Upper lobe of left lung (tissue), 6 donors: ENCODE measurements at regions not wholly inside any gene's neighbourhood (a gene's known extent, or its start where the extent isn't known, plus 50 kb on each side); places are given as distances from the start of the nearest gene placed in this dataset.
A peak's percentile ranks its signal among the peaks of the same experiment; 100 is the strongest.

Source experiments
- ATAC-seq, 2 donors: fragments of 200-7000 bp; cut with Tn5 transposase; one replicate each; pipeline ENCODE4 v1.9.1; 2022; ENCODE audit warnings: mild to moderate bottlenecking in 2 of 2, moderate library complexity in 2 of 2; ENCODE audit not compliant: low FRiP score in 2 of 2
- DNase-seq, 2 donors: peaks; one replicate each; pipeline ENCODE4 v3.0.0-alpha.2; 2019 to 2020
- H3K27ac ChIP-seq, 4 donors: fragments of 200-600 bp; sonication (generic); one replicate each; pipeline ENCODE4 v1.5.1; 2016 to 2019
- H3K27me3 ChIP-seq, 4 donors: fragments of 200-600 bp; sonication (generic); one replicate each; pipeline ENCODE4 v1.5.1; 2017 to 2019
- H3K36me3 ChIP-seq, 4 donors: fragments of 200-600 bp; sonication (generic); one replicate each; pipeline ENCODE4 v1.5.1; 2016 to 2019
- H3K4me1 ChIP-seq, 4 donors: fragments of 200-600 bp; sonication (generic); one replicate each; pipeline ENCODE4 v1.5.1; 2018 to 2019
- H3K4me3 ChIP-seq, 4 donors: fragments of 200-600 bp; sonication (generic); one replicate each; pipeline ENCODE4 v1.5.1; 2017 to 2019; ENCODE audit warnings: mild to moderate bottlenecking in 2 of 4, moderate library complexity in 1 of 4
- H3K9me3 ChIP-seq, 4 donors: fragments of 200-600 bp; sonication (generic); one replicate each; pipeline ENCODE4 v1.5.1; 2018 to 2019
- EP300 ChIP-seq, 4 donors: sonication (generic); formaldehyde crosslinking; IDR thresholded peaks; one replicate each; pipeline ENCODE4 v1.5.1; 2017; ENCODE audit warnings: antibody characterized with exemption in 4 of 4, control low read depth in 2 of 4
- POLR2A ChIP-seq, 4 donors: fragments of 450-650 bp; IDR thresholded peaks; one replicate each; pipeline ENCODE4 v1.5.1; 2016 to 2017; ENCODE audit warnings: antibody characterized with exemption in 4 of 4, mild to moderate bottlenecking in 2 of 4
- POLR2AphosphoS5 ChIP-seq, 2 donors: sonication (generic); formaldehyde crosslinking; IDR thresholded peaks; one replicate each; pipeline ENCODE4 v1.5.1; 2017; ENCODE audit warnings: antibody characterized with exemption in 2 of 2
- WGBS, 2 donors: methylation state at CpG; one replicate each; pipeline ENCODE4 v1.1.5; 2017 to 2018; 5-methylcytosine and 5-hydroxymethylcytosine counted together
- TF ChIP-seq, protein P1 (sequence below), 6 experiments: fragments of 450-650 bp in 4 of 6; fragments of 200-600 bp in 2 of 6; sonication (generic) in 2 of 6; IDR thresholded peaks; one replicate each; pipeline ENCODE4 v1.5.1; 2016 to 2019; ENCODE audit warnings: antibody characterized with exemption in 6 of 6
- donor health status: DM: no; HTN: no; CAD: no; lungs with moderate emphysema.
- donor health status: DM: no; HTN: yes; CAD: no; lungs with severe emphysema.

DNA sequence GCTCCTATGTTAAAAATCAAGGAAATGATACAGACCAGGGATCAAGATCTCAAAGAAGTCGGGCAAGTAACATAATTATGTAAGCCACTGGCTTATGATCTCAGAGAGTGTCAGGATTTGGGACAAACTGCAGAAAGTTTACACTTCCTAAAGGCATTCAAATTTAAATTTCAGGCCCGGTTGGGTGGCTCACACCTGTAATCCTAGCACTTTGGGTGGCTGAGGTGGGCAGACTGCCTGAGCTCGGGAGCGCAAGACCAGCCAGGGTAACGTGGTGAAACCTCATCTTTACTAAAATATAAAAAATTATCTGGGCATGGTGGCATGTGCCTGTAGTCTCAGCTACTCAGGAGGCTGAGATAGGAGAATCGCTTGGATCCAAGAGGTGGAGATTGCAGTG, 124.4 kb upstream of the UBE2E2 start:
- TF ChIP-seq POLR2AphosphoS5 (IDR thresholded peaks at IDR 0.05) (no peak), POLR2A (IDR thresholded peaks at IDR 0.05) (no peak), EP300 (IDR thresholded peaks at IDR 0.05) (no peak)
- TF ChIP-seq, protein P1, sequence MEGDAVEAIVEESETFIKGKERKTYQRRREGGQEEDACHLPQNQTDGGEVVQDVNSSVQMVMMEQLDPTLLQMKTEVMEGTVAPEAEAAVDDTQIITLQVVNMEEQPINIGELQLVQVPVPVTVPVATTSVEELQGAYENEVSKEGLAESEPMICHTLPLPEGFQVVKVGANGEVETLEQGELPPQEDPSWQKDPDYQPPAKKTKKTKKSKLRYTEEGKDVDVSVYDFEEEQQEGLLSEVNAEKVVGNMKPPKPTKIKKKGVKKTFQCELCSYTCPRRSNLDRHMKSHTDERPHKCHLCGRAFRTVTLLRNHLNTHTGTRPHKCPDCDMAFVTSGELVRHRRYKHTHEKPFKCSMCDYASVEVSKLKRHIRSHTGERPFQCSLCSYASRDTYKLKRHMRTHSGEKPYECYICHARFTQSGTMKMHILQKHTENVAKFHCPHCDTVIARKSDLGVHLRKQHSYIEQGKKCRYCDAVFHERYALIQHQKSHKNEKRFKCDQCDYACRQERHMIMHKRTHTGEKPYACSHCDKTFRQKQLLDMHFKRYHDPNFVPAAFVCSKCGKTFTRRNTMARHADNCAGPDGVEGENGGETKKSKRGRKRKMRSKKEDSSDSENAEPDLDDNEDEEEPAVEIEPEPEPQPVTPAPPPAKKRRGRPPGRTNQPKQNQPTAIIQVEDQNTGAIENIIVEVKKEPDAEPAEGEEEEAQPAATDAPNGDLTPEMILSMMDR (IDR thresholded peaks at IDR 0.05), result no peak
- Histone ChIP-seq H3K4me1 (peaks cover 0 to 5% (median 0%) of the 10 kb centered on the region in 4 donors), H3K4me3 (no peak overlapping the region), H3K27me3 (no peaks in the 10 kb centered on the region), H3K36me3 (no peaks in the 10 kb centered on the region), H3K9me3 (no peaks in the 10 kb centered on the region), H3K27ac (no peak overlapping the region)
- DNase-seq (no peak), ATAC-seq (no peak)
- 78 to 89% methylated on average over 6 of the region's 6 CpGs for WGBS, 2 donors

DNA sequence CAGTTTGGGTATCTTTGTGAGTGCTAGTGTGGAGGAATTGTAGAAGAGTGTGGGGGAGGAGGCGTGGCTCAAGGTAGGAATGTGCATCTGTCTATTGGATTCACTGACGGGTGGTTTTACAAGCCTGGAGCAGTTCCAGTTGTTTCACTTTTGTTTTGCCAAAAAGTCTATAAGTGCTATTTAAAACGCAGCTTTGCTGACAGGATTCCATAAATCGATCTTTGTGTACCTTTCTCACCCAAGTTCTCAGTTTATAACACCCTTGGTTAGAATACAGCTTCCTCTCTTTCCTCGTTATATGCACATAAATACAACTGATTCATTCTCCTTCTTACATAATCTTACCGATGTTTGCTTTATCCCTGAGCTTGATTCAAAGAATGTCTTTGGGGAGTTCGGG, 123.2 kb upstream of the UBE2E2 start:
- no peak for ATAC-seq
- no peak overlapping the region for H3K27ac ChIP-seq
- 16 to 24% methylated on average over 7 of the region's 7 CpGs for WGBS, 2 donors
- H3K36me3 ChIP-seq, result no peaks in the 10 kb centered on the region
- no peak for DNase-seq
- peak overlapping the region in 2 of 4 donors; percentile 19 to 26 for H3K4me3 ChIP-seq
- no peaks in the 10 kb centered on the region for H3K27me3 ChIP-seq
- TF ChIP-seq POLR2A (IDR thresholded peaks at IDR 0.05), result no peak
- TF ChIP-seq, protein P1 (IDR thresholded peaks at IDR 0.05), result no peak
- TF ChIP-seq EP300 (IDR thresholded peaks at IDR 0.05), result no peak
- no peak for TF ChIP-seq POLR2AphosphoS5 (IDR thresholded peaks at IDR 0.05)
- no peaks in the 10 kb centered on the region for H3K9me3 ChIP-seq
- H3K4me1 ChIP-seq, result peaks cover 0 to 5% (median 0%) of the 10 kb centered on the region in 4 donors

DNA sequence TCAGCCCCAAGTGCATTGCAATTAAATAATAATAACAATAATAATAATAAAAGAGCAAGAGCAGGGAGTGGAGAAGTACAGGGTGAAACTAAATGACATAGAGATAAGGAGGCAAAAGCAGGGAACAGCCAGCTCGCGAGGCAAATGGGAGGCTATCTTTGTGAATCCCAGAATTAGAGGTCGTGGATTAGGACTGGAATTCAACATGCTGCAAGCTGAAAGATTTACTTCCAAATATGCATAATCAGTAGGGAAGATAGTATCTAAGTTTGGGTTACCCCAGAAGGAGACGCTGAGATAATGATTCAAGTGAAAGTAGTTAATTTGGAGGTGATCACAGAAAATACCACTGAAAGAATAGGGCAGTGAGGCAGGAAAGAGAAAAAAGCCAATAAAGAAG, 119.4 kb upstream of the UBE2E2 start:
- Histone ChIP-seq H3K27me3 (no peaks in the 10 kb centered on the region), H3K9me3 (no peaks in the 10 kb centered on the region), H3K4me3 (no peak overlapping the region), H3K4me1 (peaks cover 0 to 5% (median 0%) of the 10 kb centered on the region in 4 donors), H3K36me3 (no peaks in the 10 kb centered on the region), H3K27ac (no peak overlapping the region)
- TF ChIP-seq POLR2AphosphoS5 (IDR thresholded peaks at IDR 0.05), result no peak
- TF ChIP-seq, protein P1 (IDR thresholded peaks at IDR 0.05), result no peak
- TF ChIP-seq EP300 (IDR thresholded peaks at IDR 0.05), result no peak
- no peak for TF ChIP-seq POLR2A (IDR thresholded peaks at IDR 0.05)
- ATAC-seq (no peak), DNase-seq (no peak)
- WGBS, 2 donors, result 90 to 91% methylated on average over 4 of the region's 4 CpGs

DNA sequence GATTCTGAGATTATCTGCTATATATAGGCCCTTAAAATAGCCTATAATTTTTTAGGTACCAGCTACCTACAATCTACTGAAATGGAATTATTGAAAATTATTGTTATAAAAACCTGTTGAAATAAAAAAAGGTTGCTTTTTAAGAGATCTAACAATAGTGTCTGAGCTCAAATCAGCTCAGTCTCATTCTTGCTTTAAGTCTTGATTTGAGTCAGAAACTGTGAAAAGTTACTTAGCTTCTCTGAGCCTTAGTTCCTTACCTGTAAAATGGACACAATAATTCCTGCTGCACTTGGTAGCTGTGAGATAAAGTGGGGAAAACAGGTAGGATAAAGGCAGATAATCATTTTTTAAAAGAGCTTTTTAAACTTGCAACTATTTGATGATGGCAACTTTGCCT, 118.8 kb upstream of the UBE2E2 start:
- Histone ChIP-seq H3K9me3 (no peaks in the 10 kb centered on the region), H3K4me3 (no peak overlapping the region), H3K36me3 (no peaks in the 10 kb centered on the region), H3K27me3 (no peaks in the 10 kb centered on the region), H3K4me1 (peaks cover 0 to 5% (median 0%) of the 10 kb centered on the region in 4 donors), H3K27ac (no peak overlapping the region)
- ATAC-seq (no peak), DNase-seq (no peak)
- TF ChIP-seq, protein P1 (IDR thresholded peaks at IDR 0.05), result no peak
- TF ChIP-seq POLR2A (IDR thresholded peaks at IDR 0.05) (no peak), EP300 (IDR thresholded peaks at IDR 0.05) (no peak), POLR2AphosphoS5 (IDR thresholded peaks at IDR 0.05) (no peak)

DNA sequence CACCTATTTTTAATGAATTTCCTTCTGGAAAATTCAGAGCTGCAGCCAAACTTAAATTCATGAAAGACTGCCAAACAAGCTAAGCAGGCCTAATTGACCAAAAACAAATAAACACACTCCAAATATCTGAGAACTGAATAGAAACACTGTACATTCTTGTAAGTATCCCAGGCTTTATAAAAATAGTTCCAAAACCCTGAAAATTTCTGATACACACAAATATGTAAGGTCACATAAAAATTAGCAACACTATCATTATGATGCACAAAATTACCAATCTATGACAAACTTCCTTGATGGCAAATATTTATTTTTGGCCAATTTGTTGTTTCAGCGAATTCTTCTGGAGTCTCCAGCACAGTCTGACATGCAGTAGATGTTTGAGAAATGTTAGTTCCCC, 117.9 kb upstream of the UBE2E2 start:
- Histone ChIP-seq H3K27me3 (no peaks in the 10 kb centered on the region), H3K27ac (no peak overlapping the region), H3K4me3 (no peak overlapping the region), H3K4me1 (peaks cover 0 to under 1% (median 0%) of the 10 kb centered on the region in 4 donors), H3K9me3 (no peaks in the 10 kb centered on the region), H3K36me3 (no peaks in the 10 kb centered on the region)
- TF ChIP-seq POLR2A (IDR thresholded peaks at IDR 0.05) (no peak), POLR2AphosphoS5 (IDR thresholded peaks at IDR 0.05) (no peak), EP300 (IDR thresholded peaks at IDR 0.05) (no peak)
- TF ChIP-seq, protein P1 (IDR thresholded peaks at IDR 0.05), result no peak
- no peak for DNase-seq
- ATAC-seq, result no peak
- WGBS, 2 donors, result 65 to 77% methylated on average over 1 of the region's 1 CpG
